Type B pancreatic cell (in vitro differentiated cells): ENCODE measurements at regions not wholly inside any gene's neighbourhood (a gene's known extent, or its start where the extent isn't known, plus 50 kb on each side); places are given as distances from the start of the nearest gene placed in this dataset.

Experiments
- DNase-seq: peaks from one replicate; pipeline ENCODE4 v3.0.0; 2021; ENCODE audit warnings: mixed read lengths; ENCODE audit not compliant: unreplicated experiment; ENCODE audit errors: extremely low spot score
- H3K27ac Mint-ChIP-seq: 2 replicates; pipeline ENCODE4 v1.8.0; 2021; ENCODE audit warnings: mild to moderate bottlenecking, mixed read lengths
- H3K27me3 Mint-ChIP-seq: 2 replicates; pipeline ENCODE4 v1.8.0; 2021; ENCODE audit warnings: mixed read lengths
- H3K36me3 Mint-ChIP-seq: 2 replicates; pipeline ENCODE4 v1.8.0; 2021; ENCODE audit warnings: mixed read lengths
- H3K4me1 Mint-ChIP-seq: one replicate; pipeline ENCODE4 v1.8.0; 2021; ENCODE audit warnings: mixed read lengths; ENCODE audit not compliant: unreplicated experiment
- H3K4me3 Mint-ChIP-seq: 2 replicates; pipeline ENCODE4 v1.8.0; 2021; ENCODE audit warnings: mild to moderate bottlenecking, mixed read lengths
- H3K9me3 Mint-ChIP-seq: 2 replicates; pipeline ENCODE4 v1.8.0; 2021; ENCODE audit warnings: mixed read lengths
- TF ChIP-seq, protein P1 (sequence below): fragments of 200-600 bp; sonication (generic); conservative IDR thresholded peaks from 2 replicates; pipeline ENCODE4 v1.5.0; 2021; ENCODE audit warnings: antibody characterized with exemption, mild to moderate bottlenecking

DNA sequence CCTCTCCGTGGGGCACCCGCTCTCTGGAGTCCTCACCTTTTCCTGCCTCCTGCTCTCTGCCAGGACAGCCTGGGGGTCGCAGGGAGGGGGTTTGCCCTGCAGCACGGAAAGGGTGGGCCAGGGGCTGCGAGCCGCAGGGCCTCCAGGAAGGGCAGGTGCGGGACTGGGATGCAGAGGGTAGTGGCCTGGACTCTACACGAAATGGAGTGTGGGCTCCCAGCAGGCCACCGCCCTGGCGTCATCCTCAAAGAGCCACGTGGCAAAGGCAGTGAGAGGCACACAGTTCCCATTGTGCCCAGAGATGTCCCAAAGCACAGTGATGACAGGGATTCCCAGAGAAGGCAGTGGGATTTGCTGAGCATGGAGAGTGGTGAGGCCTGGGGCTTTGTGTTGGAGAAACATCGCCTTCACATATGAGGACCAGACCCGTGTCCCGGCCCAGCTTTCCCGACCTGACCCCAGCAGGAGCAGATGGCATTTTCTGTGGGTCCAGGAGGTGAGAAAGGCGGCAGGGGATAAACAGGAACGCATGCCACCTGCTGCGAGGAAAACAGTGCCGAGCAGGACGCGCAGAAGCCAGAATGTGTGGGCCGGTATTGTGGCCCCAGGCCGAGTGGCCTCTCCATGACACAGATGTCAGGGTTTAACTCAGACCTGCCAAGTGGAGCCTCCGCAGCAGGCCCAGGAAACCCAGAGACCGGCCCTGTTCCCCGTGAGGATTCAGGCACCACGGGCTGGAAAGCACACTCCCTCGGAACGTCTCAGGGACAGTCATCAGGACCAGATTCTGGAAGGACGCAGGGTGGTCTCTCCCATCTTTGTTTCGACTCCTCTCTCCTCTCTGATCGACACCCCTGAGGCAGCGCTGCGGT is 855.5 kb upstream of the SALL3 start:
- H3K36me3 Mint-ChIP-seq, result no peaks in the 10 kb centered on the region
- peaks cover 17% of the 10 kb centered on the region for H3K4me1 Mint-ChIP-seq
- no peak overlapping the region for H3K4me3 Mint-ChIP-seq
- TF ChIP-seq, protein P1, sequence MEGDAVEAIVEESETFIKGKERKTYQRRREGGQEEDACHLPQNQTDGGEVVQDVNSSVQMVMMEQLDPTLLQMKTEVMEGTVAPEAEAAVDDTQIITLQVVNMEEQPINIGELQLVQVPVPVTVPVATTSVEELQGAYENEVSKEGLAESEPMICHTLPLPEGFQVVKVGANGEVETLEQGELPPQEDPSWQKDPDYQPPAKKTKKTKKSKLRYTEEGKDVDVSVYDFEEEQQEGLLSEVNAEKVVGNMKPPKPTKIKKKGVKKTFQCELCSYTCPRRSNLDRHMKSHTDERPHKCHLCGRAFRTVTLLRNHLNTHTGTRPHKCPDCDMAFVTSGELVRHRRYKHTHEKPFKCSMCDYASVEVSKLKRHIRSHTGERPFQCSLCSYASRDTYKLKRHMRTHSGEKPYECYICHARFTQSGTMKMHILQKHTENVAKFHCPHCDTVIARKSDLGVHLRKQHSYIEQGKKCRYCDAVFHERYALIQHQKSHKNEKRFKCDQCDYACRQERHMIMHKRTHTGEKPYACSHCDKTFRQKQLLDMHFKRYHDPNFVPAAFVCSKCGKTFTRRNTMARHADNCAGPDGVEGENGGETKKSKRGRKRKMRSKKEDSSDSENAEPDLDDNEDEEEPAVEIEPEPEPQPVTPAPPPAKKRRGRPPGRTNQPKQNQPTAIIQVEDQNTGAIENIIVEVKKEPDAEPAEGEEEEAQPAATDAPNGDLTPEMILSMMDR, result no peak
- peaks cover 9% of the 10 kb centered on the region for H3K27me3 Mint-ChIP-seq
- DNase-seq, result no peak
- no peak overlapping the region for H3K27ac Mint-ChIP-seq
- H3K9me3 Mint-ChIP-seq, result peaks cover 5% of the 10 kb centered on the region

- TF ChIP-seq, protein P1, result no peak
- no peak overlapping the region for H3K4me3 Mint-ChIP-seq
- H3K4me1 Mint-ChIP-seq, result peaks cover 23% of the 10 kb centered on the region
- no peaks in the 10 kb centered on the region for H3K36me3 Mint-ChIP-seq
- peaks cover 5% of the 10 kb centered on the region for H3K9me3 Mint-ChIP-seq
- H3K27me3 Mint-ChIP-seq, result peaks cover 13% of the 10 kb centered on the region
- no peak overlapping the region for H3K27ac Mint-ChIP-seq
- DNase-seq, result no peak
Measured at GRCh38 chr18:78125206-78125896, 854.3 kb upstream of the SALL3 start.

- Mint-ChIP-seq H3K36me3 (no peaks in the 10 kb centered on the region), H3K4me3 (no peak overlapping the region), H3K27me3 (peaks cover 17% of the 10 kb centered on the region), H3K9me3 (peaks cover 5% of the 10 kb centered on the region), H3K4me1 (peaks cover 24% of the 10 kb centered on the region), H3K27ac (no peak overlapping the region)
- TF ChIP-seq, protein P1, result no peak
- no peak for DNase-seq
Measured at GRCh38 chr18:78126106-78126505, 853.5 kb upstream of the SALL3 start.

GRCh38 chr18:78126536-78126935 is 853.1 kb upstream of the SALL3 start:
- Mint-ChIP-seq H3K27me3 (peaks cover 17% of the 10 kb centered on the region), H3K4me3 (peak overlapping the region; percentile 43), H3K4me1 (peaks cover 24% of the 10 kb centered on the region), H3K36me3 (no peaks in the 10 kb centered on the region), H3K27ac (no peak overlapping the region), H3K9me3 (peaks cover 5% of the 10 kb centered on the region)
- TF ChIP-seq, protein P1, result no peak
- no peak for DNase-seq

DNA sequence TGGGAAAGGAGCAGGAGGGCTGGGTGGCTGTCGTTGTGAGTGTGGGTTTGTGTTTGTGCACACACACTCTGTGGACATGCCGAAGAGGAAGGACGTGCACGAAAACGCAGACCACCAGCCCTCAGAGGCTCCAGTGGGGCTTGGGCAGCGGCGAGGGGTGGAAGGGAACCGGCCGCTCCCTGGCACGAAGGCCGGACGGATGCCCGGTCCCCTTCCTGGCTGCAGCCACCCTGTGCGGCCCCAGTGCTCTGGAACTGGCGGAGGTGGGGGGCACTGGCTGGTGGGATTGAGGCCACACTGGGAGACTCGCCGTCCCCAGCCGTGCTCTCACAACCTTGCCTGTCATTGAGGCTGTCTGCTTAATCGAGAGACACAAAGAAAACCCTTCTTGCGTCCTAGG is 852.6 kb upstream of the SALL3 start:
- Mint-ChIP-seq H3K4me3 (no peak overlapping the region), H3K27ac (no peak overlapping the region), H3K27me3 (peaks cover 17% of the 10 kb centered on the region), H3K4me1 (peaks cover 24% of the 10 kb centered on the region), H3K36me3 (no peaks in the 10 kb centered on the region), H3K9me3 (peaks cover 5% of the 10 kb centered on the region)
- TF ChIP-seq, protein P1, result no peak
- no peak for DNase-seq
